ENCODE measurements at regions not wholly inside any gene's neighbourhood (a gene's known extent, or its start where the extent isn't known, plus 50 kb on each side); places are given as distances from the start of the nearest gene placed in this dataset.
"Not testable (repeated sequence)": the region's sequence is repeated elsewhere in the genome, so short reads cannot be mapped to it uniquely, and the experiment has no call there.

DNA sequence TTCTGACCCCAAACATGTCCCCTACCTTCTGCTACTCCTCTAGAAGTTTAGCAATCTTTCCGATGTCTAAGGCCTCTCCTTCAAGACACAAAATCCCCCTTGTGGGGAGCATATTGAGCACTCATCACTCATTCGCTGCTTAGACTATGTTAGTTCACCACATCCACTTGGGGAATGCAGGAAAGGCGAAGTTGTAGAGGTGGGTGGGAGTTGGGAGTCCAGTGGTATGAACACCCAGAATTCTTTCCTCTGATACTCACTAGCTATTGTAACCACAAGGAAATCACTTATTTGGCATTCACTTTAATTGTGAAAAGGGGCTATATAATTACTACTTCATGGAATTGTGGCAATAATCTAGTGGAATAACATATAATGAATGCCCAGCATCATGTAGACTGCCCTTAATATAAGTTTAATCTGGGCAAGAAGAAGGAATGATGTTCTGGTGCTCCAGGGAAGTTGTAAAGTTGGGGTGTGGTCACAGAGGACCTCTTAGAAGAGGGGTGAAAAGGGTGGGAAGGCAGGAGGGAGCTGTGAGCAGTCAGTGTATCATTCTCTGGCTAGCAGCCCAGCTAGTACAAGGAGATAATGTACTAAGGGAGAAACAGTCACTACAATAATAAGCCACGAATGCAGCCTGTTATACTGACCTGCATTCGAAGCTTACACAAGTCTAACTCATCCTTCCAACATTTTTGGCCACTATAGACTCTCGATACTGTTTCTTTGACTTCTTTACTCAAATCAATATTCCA, 468.2 kb upstream of the DIPK2B start:
- DNase-seq (ENCODE audit: low spot score) = no peak

GRCh38 chrX:45667666-45668065, 467.0 kb upstream of the DIPK2B start:
- no peak for DNase-seq (ENCODE audit: low spot score)

GRCh38 chrX:45664727-45665290, 464.1 kb upstream of the DIPK2B start:
- DNase-seq (ENCODE audit: low spot score) = no peak

DNA sequence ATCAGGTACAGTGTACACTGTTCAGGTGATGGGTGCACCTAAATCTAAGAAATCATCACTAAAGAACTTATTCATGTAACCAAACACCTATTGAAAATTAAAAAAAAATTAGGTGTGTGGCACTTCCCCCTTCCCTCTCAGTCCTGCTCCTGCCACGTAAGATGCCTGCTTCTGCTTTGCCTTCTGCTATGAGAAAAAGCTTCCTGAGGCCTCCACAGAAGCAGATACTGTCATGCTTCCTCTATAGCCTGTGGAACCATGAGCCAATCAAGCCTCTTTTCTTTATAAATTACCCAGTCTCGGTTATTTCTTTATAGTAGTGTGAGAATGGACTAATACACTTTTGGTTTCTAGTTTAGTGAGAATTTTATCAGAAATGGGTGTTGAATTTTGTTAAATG, 459.8 kb upstream of the DIPK2B start:
- DNase-seq (ENCODE audit: low spot score) = no peak

- no peak for DNase-seq (ENCODE audit: low spot score)
Observed at GRCh38 chrX:45633419-45633818, 432.7 kb upstream of the DIPK2B start.

DNA sequence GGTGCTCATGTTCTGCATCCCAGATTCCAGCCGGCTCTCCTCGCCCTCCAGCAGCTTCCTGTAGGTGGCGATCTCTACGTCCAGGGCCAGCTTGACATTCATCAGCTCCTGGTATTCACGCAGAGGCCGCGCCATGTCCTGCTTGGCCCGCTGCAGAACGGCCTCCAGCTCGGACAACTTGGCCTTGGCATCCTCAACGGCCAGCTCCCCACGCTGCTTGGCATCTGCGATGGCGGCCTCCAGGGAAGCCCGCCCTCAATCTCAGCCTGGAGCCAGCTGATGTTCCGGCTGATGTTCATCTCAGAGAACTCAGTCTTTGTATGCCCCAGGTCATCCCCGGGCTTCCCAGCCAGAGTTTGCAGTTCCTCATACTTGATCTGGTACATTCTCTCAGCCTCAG, 431.8 kb upstream of the DIPK2B start:
- DNase-seq (ENCODE audit: low spot score) = no peak

GRCh38 chrX:45630078-45630477, 429.4 kb upstream of the DIPK2B start:
- no peak for DNase-seq (ENCODE audit: low spot score)

- DNase-seq (ENCODE audit: low spot score) = no peak
Observed at GRCh38 chrX:45628041-45628440, 427.4 kb upstream of the DIPK2B start.

GRCh38 chrX:45623266-45623665, 422.6 kb upstream of the DIPK2B start:
- no peak for DNase-seq (ENCODE audit: low spot score)

GRCh38 chrX:45622538-45622937, 421.9 kb upstream of the DIPK2B start:
- no peak for DNase-seq (ENCODE audit: low spot score)

DNA sequence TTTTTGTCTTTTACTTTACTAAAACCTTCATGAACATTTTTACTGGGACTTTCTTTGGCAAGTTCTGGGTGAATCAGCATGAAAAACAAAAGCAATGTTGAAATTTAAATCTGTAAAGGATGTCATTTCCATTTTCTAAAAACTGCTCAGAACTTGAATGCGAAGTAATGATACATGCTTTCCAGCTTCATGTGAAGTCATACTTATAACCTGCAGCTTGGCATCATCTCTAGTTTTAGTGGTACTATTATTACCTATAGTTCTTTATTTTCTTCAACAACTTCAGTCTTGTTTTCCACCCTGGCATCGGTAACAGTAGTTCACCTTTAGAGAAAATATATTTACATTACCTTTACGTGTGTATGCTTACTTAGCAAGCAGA, 421.4 kb upstream of the DIPK2B start:
- no peak for DNase-seq (ENCODE audit: low spot score)

- DNase-seq (ENCODE audit: low spot score) = no peak
Observed at GRCh38 chrX:45621376-45622041, 420.8 kb upstream of the DIPK2B start.

GRCh38 chrX:45619290-45619689, 418.6 kb upstream of the DIPK2B start:
- DNase-seq (ENCODE audit: low spot score) = no peak

DNA sequence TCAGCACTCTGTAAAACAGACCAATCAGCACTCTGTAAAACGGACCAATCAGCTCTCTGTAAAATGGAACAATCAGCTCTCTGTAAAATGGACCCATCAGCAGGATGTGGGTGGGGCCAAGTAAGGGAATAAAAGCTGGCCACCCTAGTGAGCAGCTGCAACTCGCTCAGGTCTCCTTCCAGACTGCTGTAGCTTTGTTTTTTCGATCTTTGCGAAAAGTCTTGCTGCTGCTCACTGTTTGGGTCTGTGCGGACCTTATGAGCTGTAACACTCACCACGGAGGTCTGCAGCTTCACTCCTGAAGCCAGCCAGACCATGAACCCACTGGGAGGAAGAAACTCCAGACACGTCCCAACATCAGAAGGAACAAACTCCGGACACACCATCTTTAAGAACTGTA, 414.9 kb upstream of the DIPK2B start:
- not testable (repeated sequence) for DNase-seq (ENCODE audit: low spot score)

DNA sequence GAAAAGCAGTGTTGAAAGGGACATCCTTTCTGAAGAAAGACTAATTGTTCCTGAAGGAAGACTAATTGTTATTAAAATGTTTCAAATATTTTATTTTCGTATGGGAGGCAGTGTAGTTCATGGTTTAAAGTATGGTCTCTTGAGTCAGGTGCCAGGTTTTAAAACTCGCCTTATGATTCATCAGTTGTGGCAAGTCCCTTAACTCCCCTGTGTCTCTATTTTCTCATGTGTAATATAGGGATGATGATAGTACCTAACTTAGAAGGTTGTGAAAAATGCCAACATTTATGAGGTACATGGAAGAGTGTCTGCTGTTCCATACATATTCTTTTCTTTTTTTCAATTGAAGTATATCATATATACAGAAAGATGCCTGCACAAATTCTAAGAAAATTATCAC, 414.2 kb upstream of the DIPK2B start:
- no peak for DNase-seq (ENCODE audit: low spot score)

- no peak for DNase-seq (ENCODE audit: low spot score)
Observed at GRCh38 chrX:45602151-45602550, 401.5 kb upstream of the DIPK2B start.

GRCh38 chrX:45601052-45601451, 400.4 kb upstream of the DIPK2B start:
- no peak for DNase-seq (ENCODE audit: low spot score)

DNA sequence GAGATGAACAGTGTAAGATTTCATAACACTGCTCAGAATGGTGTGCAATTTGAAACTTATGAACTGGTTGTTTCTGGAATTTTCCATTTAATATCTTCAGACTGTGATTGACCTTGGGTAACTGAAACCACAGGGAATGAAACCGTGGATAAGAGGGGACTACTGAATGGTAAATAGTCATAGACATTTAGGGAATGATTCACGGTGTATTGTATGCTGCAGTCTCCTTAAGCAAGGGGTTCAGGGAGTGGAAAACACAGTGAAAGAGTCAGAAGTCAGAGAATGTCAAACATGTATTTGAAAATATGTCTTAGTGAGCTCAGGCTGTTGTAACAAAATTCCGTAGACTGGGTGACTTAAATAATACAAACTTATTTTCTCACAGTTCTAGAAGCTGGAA, 398.2 kb upstream of the DIPK2B start:
- DNase-seq (ENCODE audit: low spot score) = no peak

GRCh38 chrX:45596188-45596808, 395.6 kb upstream of the DIPK2B start:
- DNase-seq (ENCODE audit: low spot score) = no peak

DNA sequence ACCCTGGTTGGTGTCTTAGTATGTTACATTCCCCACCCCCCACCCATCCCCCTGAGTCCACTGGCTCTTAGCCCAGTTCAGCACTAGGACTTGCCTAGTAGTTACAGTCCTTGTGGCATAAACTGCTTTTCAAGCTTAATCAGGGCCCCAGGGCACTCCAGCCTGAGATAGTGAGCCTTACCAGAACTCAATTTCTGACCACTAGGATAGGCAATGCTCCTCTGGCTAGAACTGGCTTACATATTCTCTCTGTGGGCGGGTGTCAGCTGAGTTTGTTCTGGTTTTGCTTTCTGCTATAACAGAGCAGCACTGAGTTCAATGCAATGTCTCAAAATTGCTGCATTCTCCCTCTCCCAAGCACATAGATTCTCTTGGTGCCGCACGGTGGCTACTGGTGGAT, 391.4 kb upstream of the DIPK2B start:
- DNase-seq (ENCODE audit: low spot score) = no peak

- no peak for DNase-seq (ENCODE audit: low spot score)
Observed at GRCh38 chrX:45591650-45592049, 391.0 kb upstream of the DIPK2B start.

DNA sequence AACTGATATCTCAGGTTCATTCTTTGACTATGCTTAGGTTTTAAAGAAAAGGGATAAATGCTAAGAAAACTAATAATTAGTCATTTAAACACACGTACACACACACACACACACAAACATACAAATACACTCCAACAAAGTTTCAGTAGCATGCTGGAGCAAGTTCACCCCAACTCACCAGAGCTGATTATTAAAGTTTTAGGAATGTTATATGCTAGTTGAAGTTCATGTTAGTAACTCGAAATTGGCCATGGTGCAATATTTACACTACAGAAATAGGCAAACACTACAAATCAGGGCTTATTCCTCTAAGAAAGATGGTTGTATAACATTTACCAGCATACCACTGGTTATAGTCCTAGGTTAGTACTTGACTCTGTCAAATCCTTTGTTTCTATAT, 384.0 kb upstream of the DIPK2B start:
- DNase-seq (ENCODE audit: low spot score) = no peak

- no peak for DNase-seq (ENCODE audit: low spot score)
Observed at GRCh38 chrX:45577361-45577760, 376.7 kb upstream of the DIPK2B start.

All from D341Med (cell line).